CD4-positive, alpha-beta T cell treated with Interleukin-1 beta for 1 hour (primary cell): ENCODE measurements at regions not wholly inside any gene's neighbourhood (a gene's known extent, or its start where the extent isn't known, plus 50 kb on each side); places are given as distances from the start of the nearest gene placed in this dataset.

ENCODE experiments used
- DNase-seq, 2 donors: peaks; one replicate each; pipeline ENCODE4 v3.0.0-alpha.2; 2020 to 2022

- DNase-seq, result no peak
These were observed 72.3 kb downstream of the FAM76B start for GRCh38 chr11:95717314-95717713.

DNA sequence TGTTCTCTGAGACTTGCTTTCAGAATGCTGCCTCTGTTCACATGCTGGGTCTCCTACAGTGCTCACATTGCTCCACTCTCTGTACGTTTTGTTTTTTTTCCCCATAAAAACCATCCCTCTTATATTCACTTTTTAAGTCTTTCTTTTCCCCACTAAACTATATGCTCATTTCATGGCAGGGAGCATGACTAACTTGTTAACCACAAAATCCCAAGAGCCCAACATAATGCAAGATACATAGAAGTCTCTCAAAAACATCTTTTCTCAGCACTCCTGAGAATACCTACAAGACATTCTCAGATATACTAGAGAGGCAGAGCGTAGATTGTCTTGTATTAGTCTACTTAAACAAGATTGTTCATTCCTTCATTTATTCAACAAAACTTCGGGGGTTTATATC is 73.3 kb downstream of the FAM76B start:
- DNase-seq, result no peak

DNA sequence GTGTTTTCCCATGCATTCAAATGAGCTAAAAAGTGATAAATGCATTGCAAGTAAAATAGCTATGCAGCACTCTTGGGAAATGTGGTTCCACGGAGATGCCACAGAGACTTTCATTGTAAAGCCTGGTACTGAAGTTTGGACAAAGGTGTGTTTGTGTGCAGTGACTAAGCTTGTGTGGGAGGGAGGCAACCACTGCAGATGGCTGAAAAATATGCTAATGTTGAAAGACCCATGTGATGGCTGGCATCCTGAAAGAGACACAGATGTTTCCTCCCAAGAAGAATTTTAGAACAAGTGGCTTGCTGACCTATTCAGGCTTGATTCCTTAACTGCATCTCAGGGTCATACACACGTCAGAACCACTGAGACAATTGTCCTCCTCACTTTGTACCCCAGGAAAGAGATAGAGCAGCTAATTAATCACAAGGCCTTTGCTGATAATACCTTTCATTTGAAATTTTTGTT is 73.8 kb downstream of the FAM76B start:
- peak in 1 of 2 donors; percentile 70 for DNase-seq

DNA sequence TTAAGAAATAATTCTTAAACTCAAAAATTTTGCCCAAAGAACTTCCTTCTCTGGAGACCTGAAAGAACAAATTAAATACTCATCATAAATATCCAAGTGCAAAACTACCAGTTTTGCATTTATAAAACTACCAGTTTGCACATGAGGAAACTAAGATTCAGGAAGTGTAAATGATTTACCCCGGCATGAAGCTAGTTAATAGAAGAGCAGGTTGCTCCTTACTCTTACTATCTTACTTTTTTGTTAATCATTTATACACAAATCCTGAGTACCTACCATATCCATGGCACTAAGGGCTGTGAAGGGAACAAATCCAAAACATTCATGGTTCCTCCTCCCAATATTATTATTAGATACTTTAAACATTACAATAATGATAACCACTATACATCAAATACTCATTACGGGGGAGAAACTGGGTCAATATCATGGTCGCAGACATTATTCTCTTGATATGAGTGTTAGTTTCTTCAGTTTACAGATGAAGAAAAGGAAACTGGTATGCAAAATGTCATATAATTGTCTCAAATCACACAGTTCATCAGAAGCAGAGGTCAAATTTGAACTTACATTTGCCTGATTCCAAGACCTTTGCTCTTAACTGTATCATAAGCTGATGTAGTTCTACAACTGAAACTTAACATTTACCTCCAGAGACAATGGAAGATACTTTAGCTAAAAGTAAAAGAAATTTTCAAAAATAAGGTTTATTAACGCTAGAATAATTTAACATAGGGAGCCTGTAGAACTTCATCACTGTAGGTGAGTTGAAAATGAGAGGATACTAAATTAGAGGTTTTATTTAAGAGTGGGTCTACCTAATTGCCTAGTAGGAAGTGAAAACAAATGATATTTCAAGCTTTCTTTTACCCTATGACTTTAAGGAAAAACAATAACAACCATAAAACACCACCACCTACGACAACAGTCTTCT is 74.5 kb downstream of the FAM76B start:
- DNase-seq, result no peak

- DNase-seq, result no peak
These were observed 76.2 kb downstream of the FAM76B start for GRCh38 chr11:95713428-95713827.

DNA sequence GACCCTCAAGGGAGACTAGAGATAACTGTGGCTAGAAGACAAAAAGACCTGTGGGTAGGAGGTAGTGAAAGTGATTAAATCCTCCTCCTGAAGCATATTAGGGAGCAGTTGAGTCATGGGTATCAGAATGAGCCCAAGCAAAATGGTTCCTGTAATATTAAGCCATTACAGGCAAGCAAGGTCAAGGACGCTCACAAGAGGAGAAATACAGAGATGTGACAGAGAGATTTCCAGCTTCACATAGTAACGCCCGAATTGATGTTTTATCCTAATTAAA is 77.7 kb downstream of the FAM76B start:
- DNase-seq, result no peak

GRCh38 chr11:95711162-95711944 is 78.2 kb downstream of the FAM76B start:
- DNase-seq, result no peak

DNA sequence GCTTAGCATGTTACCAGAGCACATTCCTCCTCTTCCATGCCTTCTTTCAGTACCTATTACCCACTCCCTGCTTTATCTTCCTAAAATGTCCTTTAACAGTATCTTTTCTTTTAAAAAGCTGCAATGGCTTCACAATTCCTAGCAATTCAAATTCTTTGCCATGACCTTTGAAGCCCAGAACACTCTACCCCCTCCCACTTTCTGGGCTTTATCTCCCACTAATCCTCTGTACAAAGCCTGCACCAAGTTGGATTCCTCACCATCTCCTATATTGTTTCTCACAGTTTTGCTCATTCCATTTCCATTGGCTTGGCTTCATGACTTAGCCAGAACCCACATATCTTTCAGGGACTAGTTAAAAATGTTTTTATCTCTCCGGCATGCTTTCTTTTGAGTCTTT is 80.9 kb downstream of the FAM76B start:
- DNase-seq, result no peak

DNA sequence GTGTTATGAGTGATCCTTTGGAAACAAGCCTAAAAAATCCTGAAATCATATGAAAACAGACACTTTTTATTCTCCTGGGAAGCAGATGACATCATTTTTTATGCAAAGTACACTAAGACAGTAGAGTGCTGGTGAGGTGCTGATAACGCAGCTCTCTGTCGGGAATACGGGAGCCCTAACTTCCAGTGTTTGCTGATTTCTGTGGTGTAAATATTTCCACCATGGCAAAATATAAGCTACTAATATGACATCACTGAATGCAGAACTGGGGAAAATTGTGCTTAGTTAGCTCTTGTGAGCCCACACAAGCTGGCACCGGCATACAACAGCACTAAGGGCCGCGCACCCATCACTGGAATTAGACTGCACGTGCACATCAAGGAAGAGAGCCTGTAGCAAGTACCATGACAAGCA is 82.6 kb downstream of the FAM76B start:
- DNase-seq, result no peak

GRCh38 chr11:95705485-95706124 is 84.0 kb downstream of the FAM76B start:
- DNase-seq, result peak; percentile 87 to 89

DNA sequence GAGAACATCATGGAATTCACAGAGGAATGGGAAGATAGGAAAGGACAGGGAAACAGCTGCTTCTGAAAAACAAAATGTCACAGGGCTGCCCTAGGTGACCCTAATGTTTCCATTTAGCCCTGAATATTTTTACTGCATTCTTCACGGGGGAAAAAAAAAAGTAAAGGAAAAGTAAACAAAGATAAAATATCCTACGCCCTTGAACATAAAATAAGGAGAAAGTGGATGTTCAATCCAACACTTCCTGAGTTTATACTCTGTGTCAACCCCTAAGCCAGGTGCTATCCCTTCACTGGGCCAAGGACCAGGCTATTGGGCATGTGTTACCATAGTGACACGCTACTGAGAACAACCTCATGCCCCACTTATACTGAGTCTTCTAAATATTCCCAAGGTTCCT is 84.7 kb downstream of the FAM76B start:
- no peak for DNase-seq

DNA sequence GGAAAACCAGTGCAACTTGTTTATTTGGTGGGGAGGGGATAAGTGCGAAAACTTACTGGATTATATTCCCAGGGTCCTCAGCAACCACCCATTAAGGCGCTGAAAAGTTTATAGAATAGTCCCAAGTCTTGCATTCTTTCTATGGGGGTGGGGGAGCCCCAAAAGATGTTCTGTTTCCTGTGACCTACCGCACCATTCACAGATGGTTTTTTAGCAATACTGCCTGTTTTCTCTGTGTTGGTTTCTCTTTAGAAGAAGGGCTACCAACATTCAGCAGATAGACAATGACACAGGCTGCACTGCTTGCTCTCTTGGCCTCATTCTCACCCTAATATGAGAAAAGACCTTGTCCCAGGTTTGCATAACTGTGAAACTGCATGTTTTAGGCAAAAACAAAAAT is 86.5 kb downstream of the FAM76B start:
- peak in 1 of 2 donors; percentile 38 for DNase-seq

- no peak for DNase-seq
These were observed 87.1 kb downstream of the FAM76B start for GRCh38 chr11:95702526-95702925.

DNA sequence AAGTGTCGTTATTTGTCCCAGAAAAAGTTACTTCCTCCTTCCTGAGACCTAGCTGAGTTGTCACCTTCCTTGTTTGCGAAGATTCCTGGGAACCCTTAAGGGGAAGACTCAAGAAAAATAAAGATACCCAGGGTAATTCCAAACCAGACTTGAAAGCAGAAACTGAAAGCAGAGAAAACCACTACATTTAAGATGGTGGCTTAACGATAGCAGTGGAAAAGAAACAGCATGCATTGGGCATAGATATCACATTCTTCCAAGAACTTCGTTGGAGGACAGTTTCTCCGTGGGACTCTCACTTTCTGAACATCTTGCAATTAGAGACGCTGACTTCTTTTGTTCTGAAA is 89.1 kb downstream of the FAM76B start:
- DNase-seq, result peak in 1 of 2 donors; percentile 47

- peak in 1 of 2 donors; percentile 35 for DNase-seq
These were observed 89.7 kb downstream of the FAM76B start for GRCh38 chr11:95699631-95700470.

DNA sequence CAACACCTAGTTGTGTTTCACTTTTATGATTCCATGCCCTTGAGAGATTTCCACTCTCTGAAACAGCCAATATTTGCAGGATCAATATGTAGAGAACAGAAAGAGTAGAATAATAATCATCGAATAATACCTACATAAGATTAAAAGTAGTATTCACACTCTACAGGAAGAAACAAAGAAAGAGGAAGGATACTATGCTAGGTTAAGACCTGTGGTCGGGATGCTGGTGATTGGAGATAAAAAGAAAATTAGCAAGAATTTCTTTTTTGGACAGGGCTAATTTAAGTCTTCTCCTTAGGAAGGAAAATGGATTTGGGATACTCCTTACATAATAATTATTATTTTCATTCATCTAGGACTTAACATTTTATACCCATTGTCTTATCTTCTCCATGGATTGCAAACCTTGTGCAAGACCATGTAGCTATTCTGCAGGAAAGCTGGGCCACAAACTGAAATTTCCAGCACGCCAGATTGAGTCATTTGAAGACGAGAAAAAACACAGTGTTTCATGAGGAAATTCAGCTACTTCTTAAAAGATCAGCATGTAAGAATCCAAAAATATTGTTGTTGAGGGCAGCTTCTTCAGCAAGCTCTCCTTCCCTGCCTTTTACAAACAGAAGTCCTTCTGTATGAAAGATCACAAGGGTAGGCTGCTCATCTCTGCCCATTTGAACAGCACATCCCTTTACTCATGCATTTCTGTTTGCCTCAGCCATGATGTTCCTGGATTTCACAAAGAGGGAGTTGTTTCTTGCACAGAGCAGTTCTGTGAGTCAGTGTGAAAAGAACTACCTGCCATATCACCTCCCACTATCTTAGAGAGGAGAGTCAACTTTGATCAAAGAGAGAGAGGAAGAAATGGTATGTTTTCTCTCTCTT is 90.7 kb downstream of the FAM76B start:
- DNase-seq, result no peak

DNA sequence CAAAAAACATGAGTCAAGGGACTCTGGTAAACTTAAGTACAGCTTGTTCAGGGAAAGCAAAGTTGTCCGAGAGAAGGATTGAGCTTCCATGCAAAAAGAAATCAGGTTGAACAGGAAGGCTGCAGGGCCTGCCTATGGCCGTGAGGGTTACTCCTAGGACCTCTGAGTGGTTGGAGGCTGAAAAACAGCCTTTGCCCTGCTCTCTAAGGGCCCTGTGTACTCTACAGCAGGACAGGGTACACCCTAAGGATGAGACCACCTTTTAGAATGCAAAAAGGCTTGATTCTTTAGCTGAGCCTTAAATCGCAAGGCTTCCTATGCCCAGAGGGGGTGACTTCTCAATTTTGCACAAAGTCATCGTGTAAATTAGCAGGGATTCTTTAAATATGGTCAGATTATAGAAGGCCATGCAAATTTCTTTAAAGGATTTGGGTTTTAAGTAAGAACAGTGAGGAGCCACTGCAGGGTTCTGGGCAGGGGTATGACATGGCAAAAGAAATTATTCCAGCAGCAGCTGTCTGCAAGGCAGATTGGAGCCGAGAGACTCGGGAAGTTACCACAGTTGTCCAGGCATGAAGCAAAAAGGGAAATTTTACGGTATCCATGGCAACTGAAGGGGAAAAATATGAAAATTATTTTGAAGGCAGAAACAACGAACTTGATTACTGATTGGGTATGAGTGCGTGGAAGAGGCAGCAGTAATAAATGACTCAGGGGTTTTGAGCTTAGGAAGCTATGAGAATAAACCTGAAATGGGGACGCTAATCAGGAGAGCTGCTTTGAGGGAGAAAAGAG is 91.8 kb downstream of the FAM76B start:
- no peak for DNase-seq

GRCh38 chr11:95695181-95695580 is 94.4 kb downstream of the FAM76B start:
- no peak for DNase-seq

DNA sequence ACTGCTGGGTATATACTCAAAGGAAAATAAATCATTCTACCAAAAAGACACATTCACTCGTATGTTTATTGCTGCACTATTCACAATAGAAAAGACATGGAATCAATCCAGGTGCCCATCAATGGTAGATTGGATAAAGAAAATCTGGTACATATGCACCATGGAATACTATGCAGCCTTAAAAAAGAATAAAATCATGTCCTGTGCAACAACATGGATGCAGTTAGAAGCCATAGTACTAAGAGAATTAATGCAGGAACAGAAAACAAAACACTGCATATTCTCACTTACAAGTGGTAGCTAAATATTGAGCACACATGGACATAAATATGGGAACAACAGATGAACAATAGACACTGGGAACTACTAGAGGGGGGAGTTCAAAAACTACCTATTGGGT is 96.3 kb downstream of the FAM76B start:
- no peak for DNase-seq

DNA sequence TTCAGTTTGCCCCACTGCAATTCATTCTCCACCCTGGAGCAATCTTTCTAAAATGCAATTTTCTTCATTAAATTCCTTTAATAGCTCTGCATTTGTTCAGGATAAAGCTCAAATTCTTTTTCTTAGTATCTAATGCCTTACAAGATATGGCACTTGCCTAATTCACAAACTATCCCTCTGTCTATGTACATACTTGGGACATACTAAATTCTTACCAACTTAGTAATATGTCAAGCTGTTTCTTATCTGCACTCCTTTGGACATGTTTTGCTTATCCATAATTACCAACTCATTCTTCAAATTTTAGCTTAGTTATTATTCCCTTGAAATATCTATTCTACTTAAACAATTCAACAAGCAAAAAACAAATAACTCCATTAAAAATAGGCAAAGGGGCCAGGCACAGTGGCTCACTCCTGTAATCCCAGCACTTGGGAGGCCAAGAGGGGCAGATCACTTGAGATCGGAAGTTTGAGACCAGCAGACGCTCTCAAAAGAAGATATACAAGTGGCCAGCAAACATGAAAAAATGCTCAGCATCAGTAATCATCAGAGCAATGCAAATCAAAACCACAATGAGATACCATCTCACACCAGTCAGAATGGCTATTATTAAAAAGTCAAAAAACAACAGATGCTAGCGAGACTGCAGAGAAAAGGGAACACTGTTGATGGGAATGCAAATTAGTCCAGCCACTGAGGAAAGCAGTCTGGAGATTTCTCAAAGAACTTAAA is 96.9 kb downstream of the FAM76B start:
- DNase-seq, result no peak
